NCI-H510A treated with DMSO at 0.1 percent for 48 hours (cell line): ENCODE measurements at regions not wholly inside any gene's neighbourhood (a gene's known extent, or its start where the extent isn't known, plus 50 kb on each side); places are given as distances from the start of the nearest gene placed in this dataset.
"Not testable (repeated sequence)": the region's sequence is repeated elsewhere in the genome, so short reads cannot be mapped to it uniquely, and the experiment has no call there.

Experiments
- DNase-seq: peaks from one replicate; lab custom pipeline; 2025; lab: John Stamatoyannopoulos, UW

DNA sequence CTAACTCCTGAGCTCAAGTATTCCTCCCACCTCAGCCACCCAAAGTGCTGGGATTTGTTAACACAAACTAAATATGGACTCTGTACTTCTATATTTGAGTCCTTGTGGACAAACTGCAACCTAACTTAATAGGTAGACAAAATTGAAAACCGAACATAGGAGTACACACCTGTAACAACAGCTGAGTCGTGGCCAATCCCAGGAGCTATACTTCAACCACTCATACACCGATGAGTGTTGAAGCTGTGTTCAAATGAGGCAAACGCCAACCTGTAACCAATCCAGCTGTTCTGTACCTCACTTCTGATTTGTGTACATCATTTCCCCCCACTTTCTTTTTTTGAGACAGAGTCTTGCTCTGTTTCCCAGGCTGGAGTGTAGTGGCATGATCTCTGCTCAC, 471.5 kb upstream of the C16orf82 start:
- DNase-seq = no peak

DNA sequence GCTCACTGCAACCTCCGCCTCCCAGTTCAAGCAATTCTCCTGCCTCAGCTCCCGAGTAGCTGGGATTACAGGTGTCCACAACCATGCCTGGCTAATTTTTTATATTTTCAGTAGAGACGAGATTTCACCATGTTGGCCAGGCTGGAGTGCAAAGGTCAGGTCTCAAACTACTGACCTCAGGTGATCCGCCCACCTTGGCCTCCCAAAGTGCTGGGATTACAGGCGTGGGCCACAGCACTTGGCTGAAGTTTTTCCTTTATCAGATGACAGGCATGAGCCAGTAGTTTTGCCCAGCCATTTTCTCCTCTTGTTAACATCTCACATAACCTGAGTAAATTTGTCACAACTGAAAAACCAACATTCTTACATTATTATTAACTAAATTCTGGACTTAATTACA, 470.7 kb upstream of the C16orf82 start:
- not testable (repeated sequence) for DNase-seq

DNA sequence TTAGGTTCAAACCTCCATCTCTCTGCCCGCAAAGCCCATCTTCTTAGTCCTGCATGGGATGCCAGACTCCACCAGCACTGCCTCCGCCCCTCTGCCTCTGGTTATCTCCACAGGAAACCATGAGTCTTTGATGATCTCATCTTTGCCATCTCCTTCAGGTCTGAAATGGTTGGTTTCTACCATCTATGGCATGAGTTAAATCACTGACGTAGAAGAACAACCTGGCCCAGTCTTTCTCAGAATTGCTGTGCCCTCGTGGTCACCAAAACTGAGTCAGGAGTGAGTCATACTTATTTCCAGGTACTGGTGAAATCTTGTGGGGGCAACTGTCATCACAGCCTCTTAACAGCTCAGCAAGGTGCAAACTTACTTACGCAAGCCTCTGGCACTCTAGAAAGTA, 468.7 kb upstream of the C16orf82 start:
- DNase-seq = no peak

DNA sequence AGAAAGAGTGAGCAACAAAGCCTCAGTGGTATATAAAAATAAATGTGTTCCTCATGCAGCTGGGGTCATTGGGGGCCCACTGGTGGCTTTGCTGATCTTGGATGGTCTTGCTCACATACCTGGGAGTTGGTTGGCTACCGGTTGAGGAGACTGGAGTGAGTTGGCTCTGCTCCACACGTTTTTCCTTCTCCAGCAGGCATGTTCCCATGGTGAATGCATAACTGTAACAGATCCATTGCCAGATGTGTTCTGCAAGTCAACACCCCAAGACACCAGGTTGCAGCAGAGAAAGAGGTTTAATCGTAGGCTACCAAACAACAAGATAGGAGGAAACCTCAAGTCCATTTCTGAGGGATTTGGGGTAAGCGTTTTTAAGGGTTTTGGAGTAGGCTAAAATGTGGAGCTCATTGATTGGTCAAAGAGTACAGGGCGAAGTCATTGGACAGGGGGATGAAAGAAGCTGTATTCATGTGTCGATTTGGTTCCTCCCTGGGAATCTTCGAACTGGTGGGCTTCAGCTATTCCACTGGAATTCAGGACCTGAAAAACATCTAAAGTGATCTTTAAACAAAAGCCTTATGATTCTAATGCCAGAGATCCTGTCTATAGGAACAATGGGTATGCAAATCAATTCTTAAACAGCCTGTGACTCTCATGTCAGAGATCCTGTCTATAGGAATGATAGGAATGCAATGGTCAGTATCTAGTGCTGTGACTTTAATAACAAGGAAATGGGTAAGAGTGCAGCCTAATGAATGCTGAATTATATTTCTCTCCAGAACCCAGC, 467.5 kb upstream of the C16orf82 start:
- DNase-seq = no peak

DNA sequence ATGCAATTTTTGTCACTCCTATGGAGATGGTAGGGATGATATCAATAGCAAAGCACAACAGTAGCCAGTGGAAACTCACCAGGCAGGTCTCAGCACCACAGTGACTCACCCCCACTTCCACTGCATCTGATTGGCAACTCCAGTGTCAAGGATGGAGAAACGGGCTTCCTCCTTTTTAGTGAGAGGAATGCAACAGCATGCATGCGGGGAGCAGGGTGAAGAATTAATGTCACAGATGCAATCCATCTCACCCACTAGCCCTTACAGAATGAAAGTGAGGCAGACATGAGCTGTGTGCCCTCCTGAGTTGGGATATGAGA, 467.0 kb upstream of the C16orf82 start:
- DNase-seq = no peak

DNA sequence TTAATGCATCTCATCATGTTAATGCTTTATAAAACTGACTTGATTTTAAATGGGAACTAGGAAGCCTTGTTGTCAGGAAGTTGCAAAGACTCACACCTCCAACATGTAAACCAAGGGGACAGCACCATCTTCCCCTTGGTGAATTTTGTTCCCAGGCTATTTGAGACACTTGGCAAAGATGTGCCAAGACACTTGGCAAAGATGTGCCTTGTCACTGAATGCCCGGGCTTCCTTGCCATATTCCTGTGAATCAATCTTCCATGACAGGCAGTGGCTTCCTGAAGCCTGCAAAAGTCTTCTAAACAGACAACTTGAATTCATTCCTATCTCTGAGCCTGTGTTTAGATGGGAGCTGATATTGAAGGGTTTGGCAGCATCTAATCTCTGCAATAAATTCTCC, 465.4 kb upstream of the C16orf82 start:
- no peak for DNase-seq

DNA sequence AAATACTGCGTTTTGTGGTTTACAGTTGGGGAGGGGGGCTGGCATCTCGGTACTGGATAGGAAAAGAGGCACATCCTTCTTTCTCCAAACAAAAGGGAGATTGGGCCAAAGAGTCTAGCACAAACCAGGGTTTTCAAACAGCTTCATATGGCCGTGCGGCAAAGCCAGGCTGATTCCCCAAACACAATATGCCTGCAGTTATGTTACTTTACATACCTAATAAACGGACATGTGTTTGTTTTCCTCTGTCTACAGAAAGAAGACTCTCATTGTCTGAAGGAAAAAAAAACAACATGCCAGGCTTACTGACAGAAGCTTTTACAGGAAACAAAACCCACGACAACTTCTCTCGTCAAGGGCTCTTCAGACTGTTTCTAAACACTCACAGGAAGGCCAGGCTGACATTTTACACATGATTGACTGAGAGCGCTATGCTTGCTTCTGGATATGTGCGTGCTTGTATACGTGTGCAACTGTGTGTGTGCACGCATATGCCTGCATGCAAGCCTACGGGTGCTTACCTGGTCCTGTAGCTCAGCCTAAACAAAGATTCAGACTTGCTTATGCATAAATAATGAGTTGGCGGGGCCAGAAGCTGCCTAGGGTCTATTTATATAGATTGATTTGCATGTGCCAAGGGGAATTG, 461.0 kb upstream of the C16orf82 start:
- DNase-seq = peak; percentile 98

DNA sequence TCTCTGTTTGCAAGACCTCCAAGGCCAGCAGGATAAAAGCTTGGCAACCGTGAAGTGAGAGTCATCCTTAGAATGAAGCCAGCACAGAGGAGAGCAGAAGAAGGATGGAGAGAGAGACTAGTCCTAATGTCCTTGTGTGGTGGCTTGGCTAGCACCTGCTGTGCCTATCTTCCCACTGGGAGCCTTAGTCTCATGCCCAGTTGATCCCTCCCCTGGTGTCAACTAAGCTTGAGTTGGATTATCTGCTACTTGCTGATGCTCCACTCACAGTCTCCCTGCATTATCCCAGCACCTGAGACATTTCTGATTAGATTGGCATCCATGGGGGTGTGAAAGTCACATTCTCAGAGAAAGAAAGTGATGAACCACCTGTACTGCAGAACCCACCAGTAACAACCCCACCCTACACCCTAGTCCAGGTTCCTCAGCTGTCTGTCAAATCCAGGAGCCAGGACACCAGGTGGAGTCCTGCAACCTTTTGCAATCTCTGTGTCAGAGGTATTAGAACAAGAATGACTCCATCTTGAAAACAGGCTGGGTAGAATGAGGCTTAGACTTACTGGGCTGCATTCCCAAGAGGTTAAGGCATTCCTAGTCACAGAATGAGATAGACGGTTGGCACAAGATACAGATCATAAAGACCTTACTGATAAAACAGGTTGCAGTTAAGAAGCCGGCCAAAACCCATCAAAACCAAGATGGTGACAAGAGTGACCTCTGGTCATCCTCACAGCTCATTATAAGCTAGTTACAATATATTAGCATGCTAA, 460.2 kb upstream of the C16orf82 start:
- DNase-seq = peak; percentile 56

DNA sequence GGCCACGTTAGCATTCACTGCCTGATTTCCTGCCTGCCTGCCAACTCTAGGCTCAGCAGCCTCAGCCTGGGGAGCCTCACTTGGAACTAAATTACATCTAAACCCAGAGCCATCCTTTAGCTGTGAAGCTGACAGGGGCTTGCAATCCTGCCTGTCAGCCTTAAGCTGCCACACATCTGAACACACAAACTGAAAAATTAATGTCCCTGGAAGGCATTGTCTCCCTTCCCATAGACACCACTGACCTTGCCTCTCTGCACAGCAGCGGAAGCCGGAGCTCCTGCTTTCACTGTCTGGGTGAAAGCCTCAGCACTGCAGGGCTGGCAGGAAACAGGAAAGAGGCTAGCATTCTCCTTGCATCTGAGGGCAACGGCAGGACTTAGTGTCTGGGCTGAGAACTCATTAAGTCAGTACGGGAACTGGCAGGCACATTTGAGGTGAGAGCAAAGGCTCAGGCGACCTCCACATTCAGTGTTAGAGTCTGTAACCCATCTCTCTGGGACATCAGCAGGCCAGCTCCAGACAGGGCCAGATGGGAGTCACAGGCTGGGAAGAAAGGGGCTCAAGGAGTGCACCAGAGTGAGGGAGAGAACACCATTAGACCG, 452.4 kb upstream of the C16orf82 start:
- DNase-seq = peak; percentile 14

DNA sequence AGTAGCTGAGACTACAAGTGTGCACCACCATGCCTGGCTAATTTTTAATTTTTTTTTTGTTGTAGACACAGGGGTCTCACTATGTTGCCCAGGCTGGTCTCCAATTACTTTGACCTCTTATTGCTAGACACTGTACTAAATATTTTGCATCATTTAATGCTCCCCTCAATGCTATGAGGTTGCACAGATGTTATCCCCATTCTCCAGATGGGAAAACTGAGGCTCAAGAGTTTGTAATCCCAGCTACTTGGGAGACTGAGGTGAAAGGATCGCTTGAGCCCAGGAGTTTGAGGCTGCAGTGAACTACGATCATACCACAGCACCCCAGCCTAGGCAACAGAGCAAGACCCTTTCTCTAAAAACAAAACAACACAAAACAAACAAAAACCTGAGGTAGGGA, 443.3 kb upstream of the C16orf82 start:
- no peak for DNase-seq

DNA sequence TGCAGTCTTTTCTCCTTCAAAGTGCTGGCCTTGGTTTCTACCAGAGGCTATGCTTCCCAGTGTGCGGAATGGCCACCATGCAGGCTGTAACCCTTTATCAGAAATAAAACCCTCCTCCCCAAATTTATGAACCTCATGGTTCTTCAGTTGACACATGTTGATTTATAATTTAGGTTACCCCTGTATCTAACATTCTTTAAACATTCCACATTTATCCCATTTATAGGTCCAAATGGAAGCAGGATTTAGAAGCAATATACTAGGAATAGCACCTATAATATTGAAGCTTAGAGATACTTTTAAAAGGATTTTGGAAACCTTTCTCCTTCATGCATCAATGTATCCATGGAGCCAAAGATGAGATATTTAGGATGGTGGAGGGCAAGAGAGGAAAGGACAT, 438.8 kb upstream of the C16orf82 start:
- no peak for DNase-seq

DNA sequence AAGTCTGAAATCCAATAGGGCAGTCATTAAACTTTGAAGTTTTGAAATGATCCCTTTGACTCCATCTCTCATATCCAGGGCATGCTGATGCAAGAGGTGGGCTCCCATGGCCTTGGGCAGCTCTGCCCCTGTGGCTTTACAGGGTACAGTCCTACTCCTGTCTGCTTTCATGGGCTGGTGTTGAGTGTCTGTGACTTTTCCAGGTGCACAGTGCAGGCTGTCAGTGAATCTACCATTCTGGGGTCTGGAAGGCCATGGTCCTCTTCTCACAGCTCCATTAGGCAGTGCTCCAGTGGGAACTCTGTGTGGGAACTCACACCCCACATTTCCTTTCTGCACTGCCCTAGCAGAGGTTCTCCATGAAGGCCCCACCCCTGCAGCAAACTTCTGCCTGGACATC, 435.4 kb upstream of the C16orf82 start:
- not testable (repeated sequence) for DNase-seq

DNA sequence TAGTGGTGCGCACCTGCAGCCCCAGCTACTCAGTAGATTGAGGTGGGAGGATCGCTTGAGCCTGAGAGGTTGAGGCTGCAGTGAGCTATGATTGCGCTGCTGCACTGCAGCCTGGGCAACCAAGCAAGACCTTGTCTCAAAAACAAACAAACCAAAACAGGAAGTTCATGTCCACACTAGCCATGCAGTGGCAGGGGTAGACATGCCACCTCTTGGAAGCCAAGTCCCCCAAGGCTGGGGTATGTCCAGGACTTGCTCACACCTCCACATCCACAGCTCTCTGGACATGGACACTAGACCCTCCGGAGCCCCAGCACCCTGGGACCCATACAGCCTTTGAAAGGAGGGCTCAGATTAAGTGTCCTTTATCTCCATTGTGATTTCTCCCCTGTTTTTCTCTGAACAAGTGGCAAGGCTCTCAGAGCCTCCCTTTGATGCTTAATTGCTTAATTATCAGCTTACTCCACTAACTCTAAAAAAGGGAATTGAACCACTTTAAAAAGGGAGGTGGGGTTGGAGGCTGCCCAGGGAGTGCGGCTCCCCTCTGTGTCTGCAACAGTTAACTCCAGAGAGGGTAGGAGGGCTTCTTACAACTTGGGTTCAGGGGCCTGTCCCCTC, 424.6 kb upstream of the C16orf82 start:
- DNase-seq = peak; percentile 22

DNA sequence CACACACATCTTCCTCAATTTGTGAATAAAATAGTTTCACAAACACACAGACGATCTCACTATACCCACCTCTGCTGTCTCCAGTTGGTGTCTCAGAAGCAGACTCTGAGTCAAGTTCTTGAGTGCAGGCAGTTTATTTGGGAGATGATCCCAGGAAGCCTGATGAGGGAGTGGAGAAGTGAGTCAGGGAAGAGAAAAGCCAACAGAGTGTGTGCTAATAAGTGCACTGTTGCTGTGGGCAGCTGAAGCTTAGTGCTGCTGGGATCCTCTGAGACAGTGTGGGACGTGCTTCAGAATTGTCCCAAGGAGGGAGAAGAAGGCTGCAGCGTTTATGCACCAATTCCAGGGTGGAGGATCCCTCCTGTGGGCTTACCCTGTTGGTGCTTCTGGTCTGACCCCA, 423.2 kb upstream of the C16orf82 start:
- DNase-seq = no peak

DNA sequence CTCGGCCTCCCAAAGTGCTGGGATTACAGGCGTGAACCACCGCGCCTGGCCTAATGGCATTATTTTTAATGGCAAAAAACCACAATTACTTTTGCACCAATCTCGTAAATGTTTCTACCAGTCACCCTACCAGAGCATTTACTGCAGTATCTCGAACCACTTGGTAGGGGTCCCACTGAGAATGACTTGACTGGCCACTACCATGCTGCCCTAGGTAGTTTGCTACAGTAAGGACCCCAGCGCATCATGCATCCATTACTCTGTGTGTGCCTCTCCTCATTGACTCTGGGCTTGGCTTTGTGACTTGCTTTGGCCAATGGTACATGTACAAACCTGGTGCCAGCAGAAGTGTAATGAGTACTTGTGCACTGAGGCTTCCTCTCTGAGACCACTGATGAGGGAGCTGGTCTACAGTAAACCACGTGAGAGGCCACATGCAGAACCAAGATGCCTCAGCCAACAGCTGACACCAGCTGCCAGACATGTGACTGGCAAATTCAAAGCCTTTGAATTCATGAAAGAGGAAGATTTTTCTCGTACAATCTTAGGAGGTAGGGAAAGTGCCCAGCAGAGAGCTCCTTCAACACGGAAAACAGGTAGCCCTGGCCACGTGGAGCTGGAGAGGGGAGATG, 421.7 kb upstream of the C16orf82 start:
- DNase-seq = no peak

DNA sequence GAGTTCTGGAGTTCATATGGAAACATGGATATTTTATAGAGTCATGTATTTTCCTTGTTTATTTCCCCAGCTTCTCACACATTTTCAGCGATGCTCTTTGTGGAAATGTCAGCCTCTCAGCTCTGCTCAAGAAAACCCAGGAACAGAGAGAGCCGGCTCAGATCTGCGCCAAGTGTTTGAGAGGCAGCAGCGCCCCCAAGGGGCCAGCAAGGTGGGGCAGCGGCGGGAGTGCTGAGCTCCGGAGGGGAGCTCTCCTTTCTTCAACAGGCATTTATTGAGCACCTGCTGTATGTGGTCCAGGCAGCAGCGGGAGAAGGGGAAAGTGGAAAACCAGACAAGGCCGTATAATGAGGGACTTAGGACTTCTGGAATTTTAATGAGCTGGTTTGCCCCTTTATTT, 421.1 kb upstream of the C16orf82 start:
- no peak for DNase-seq

DNA sequence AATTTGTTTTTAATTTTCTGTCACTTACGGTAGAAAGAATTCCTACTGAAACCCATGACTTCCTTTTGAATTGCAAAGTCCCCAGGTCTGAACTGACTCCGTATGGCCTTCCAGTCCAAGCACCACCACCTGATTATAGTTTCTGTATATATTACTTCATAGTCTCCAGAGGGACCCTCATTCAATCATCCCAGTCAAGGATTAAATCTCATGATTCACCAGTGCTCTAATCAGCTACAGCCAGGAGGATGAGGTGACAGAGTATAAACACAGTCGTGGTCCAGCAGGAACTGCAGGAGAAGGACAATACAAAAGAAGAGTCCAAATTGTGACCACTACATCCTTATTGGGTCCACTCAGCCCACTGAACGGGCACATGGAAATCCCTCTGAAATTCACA, 418.9 kb upstream of the C16orf82 start:
- DNase-seq = no peak

DNA sequence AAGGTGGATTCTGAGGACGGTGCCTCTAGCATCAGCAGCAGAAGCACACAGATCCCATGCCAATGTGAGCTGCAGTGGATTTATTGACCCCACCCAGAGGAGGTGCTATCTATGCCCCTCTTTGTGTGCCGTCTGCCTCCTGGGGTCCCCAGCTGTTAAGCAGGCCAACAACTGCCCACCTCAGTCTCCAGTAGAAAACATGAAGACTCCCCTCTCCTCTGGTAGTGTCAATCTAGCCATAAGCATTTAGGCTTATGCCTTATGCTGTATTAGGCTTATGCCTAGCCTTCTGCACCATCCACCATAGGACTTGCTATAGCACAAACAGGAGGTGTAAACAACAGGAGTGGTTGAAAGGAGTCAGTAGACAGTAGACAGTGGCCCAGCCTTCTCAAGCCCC, 417.9 kb upstream of the C16orf82 start:
- DNase-seq = no peak

DNA sequence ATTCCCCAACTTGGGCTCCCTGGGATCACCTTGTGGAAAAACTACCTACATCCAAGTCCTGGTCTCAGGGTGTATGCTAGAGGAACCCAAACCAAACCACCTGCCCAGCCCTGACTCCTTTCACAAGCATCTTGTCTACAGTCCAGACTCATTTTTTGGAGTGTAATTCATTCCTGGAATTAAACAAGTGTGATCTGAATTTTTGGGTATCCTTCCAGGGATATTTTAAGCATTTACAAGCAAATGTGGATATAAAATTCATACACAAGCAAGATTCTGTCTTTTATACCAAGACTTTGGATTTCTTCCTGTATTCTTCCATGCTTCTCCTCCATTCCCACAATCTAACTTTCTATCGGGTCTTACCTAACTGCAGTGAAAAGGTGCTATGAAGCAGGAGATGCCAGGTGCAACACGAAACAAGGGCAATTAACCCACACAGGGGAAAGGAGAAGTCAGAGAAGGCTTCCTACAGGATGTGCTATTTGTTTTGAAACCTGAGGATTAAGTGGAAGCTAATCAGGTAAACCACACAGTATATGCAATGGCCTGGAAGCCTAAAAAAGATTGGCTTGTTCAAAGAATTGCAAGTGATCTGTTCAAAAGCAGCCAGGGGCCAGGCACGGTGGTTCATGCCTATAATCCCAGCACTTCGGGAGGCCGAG, 417.2 kb upstream of the C16orf82 start:
- peak; percentile 97 for DNase-seq

DNA sequence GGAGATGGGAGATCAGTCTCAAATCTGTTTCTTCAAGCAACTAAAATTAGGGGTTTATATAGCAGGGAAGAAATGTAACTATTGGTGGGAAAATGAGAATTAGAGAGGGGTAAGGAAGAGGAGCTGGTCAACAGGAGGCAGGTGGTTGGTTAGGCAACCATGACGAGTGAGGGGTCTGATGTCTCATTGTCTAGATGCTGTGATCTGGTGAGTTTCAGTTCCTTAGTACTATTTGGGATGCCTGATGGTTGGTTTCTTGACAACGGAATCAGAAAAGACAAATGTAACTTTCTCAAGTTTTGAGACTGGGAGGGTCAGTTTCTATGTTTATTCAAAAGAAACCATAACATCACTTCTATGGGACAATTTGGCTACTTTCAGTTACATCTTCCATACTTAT, 415.3 kb upstream of the C16orf82 start:
- no peak for DNase-seq

DNA sequence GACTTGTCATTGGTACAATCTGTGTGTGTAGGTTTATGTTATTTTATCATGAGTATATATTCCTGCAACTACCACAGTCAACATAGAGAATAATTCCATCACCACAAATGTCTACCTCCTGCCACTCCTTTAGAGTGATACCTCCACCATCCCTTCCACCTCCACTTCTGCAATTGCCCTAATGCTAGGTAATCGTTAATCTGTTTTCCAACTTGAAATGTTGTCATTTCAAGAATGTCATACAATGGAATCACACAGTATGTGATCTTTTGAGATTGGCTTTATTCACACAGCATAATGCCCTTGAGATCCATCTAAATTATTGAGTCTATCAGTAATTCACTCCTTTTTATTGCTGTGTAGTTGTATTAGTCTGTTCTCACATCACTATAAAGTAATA, 414.8 kb upstream of the C16orf82 start:
- no peak for DNase-seq
